Uterus (tissue), 3 donors: ENCODE measurements at regions not wholly inside any gene's neighbourhood (a gene's known extent, or its start where the extent isn't known, plus 50 kb on each side); places are given as distances from the start of the nearest gene placed in this dataset.

Experiments
- DNase-seq, 2 donors: peaks; one replicate each; pipeline ENCODE4 v3.0.0-alpha.2; 2019 to 2020
- H3K27ac ChIP-seq, 2 donors: fragments of 200-600 bp; sonication (generic); 1 replicate in 1 of 2; 2 replicates in 1 of 2; pipeline ENCODE4 v1.5.1; 2016 to 2018
- H3K27me3 ChIP-seq, 2 donors: fragments of 200-600 bp; sonication (generic); one replicate each; pipeline ENCODE4 v1.5.1; 2018 to 2019; ENCODE audit warnings: control low read depth in 1 of 2
- H3K36me3 ChIP-seq, 2 donors: fragments of 200-600 bp; sonication (generic); one replicate each; pipeline ENCODE4 v1.5.1; 2019; ENCODE audit warnings: control low read depth in 1 of 2
- H3K4me1 ChIP-seq, 2 donors: fragments of 200-600 bp; sonication (generic); one replicate each; pipeline ENCODE4 v1.5.1; 2018 to 2019; ENCODE audit warnings: control low read depth in 1 of 2
- H3K4me3 ChIP-seq, 2 donors: fragments of 200-600 bp; sonication (generic); 1 replicate in 1 of 2; 2 replicates in 1 of 2; pipeline ENCODE4 v1.5.1; 2018 to 2019; ENCODE audit warnings: mild to moderate bottlenecking in 1 of 2
- H3K9me3 ChIP-seq, 2 donors: fragments of 200-600 bp; sonication (generic); one replicate each; pipeline ENCODE4 v1.5.1; 2019; ENCODE audit warnings: control low read depth in 1 of 2
- CTCF ChIP-seq, 4 experiments: fragments of 200-600 bp in 2 of 4; fragments of 450-650 bp in 2 of 4; sonication (generic) in 2 of 4; IDR thresholded peaks; one replicate each; pipeline ENCODE4 v1.5.1; 2016 to 2019; ENCODE audit warnings: antibody characterized with exemption in 4 of 4, mild to moderate bottlenecking in 2 of 4, moderate library complexity in 1 of 4
- POLR2A ChIP-seq, 2 donors: fragments of 450-650 bp; IDR thresholded peaks; one replicate each; pipeline ENCODE4 v1.6.1; 2016; ENCODE audit warnings: antibody characterized with exemption in 2 of 2, mild to moderate bottlenecking in 1 of 2, moderate library complexity in 1 of 2
- intact Hi-C: fragments of 100-400 bp; cut with DNase I; formaldehyde crosslinking; loops from one replicate; pipeline ENCODE4 v1.15.1; 2023; ENCODE audit warnings: low total_unique reads
- donor health status: DM: yes; HTN: yes; CAD: no.

- no peak overlapping the region for H3K4me3 ChIP-seq
Measured at GRCh38 chr15:62403164-62403809, 238.2 kb upstream of the C2CD4B start.

GRCh38 chr15:62404194-62404985 lies 239.3 kb upstream of the C2CD4B start:
- Histone ChIP-seq H3K36me3 (no peaks in the 10 kb centered on the region), H3K4me1 (no peaks in the 10 kb centered on the region), H3K27me3 (no peaks in the 10 kb centered on the region), H3K27ac (no peak overlapping the region), H3K4me3 (no peak overlapping the region), H3K9me3 (no peaks in the 10 kb centered on the region)
- no peak for TF ChIP-seq CTCF (IDR thresholded peaks at IDR 0.05)
- no peak for TF ChIP-seq POLR2A (IDR thresholded peaks at IDR 0.05)
- no peak for DNase-seq
- intact Hi-C loops: no loop called here

More at GRCh38 chr15:62403164-62403809, 238.2 kb upstream of the C2CD4B start:
- TF ChIP-seq POLR2A (IDR thresholded peaks at IDR 0.05) (no peak), CTCF (IDR thresholded peaks at IDR 0.05) (no peak)
- H3K9me3 ChIP-seq: no peaks in the 10 kb centered on the region
- H3K36me3 ChIP-seq: no peaks in the 10 kb centered on the region
- intact Hi-C loops: no loop called here
- no peak for DNase-seq
- H3K4me1 ChIP-seq: no peaks in the 10 kb centered on the region
- no peak overlapping the region for H3K27ac ChIP-seq
- H3K27me3 ChIP-seq: no peaks in the 10 kb centered on the region

GRCh38 chr15:62406305-62406891 lies 241.3 kb upstream of the C2CD4B start:
- DNase-seq: no peak
- no peak overlapping the region for H3K4me3 ChIP-seq
- no peaks in the 10 kb centered on the region for H3K27me3 ChIP-seq
- no peaks in the 10 kb centered on the region for H3K4me1 ChIP-seq
- intact Hi-C loops: no loop called here
- H3K36me3 ChIP-seq: no peaks in the 10 kb centered on the region
- no peak for TF ChIP-seq CTCF (IDR thresholded peaks at IDR 0.05)
- no peak for TF ChIP-seq POLR2A (IDR thresholded peaks at IDR 0.05)
- no peaks in the 10 kb centered on the region for H3K9me3 ChIP-seq
- H3K27ac ChIP-seq: no peak overlapping the region

GRCh38 chr15:62407216-62407615 lies 242.1 kb upstream of the C2CD4B start:
- Histone ChIP-seq H3K4me1 (no peaks in the 10 kb centered on the region), H3K27me3 (no peaks in the 10 kb centered on the region), H3K9me3 (no peaks in the 10 kb centered on the region), H3K27ac (no peak overlapping the region), H3K36me3 (no peaks in the 10 kb centered on the region), H3K4me3 (no peak overlapping the region)
- no peak for TF ChIP-seq POLR2A (IDR thresholded peaks at IDR 0.05)
- TF ChIP-seq CTCF (IDR thresholded peaks at IDR 0.05): no peak
- intact Hi-C loops: no loop called here
- no peak for DNase-seq

GRCh38 chr15:62407962-62408361 lies 242.9 kb upstream of the C2CD4B start:
- Histone ChIP-seq H3K36me3 (no peaks in the 10 kb centered on the region), H3K4me1 (no peaks in the 10 kb centered on the region), H3K27ac (no peak overlapping the region), H3K27me3 (no peaks in the 10 kb centered on the region), H3K9me3 (no peaks in the 10 kb centered on the region), H3K4me3 (no peak overlapping the region)
- intact Hi-C loops: no loop called here
- no peak for DNase-seq
- TF ChIP-seq POLR2A (IDR thresholded peaks at IDR 0.05) (no peak), CTCF (IDR thresholded peaks at IDR 0.05) (no peak)
